Hepatocyte (in vitro differentiated cells): ENCODE measurements at regions not wholly inside any gene's neighbourhood (a gene's known extent, or its start where the extent isn't known, plus 50 kb on each side); places are given as distances from the start of the nearest gene placed in this dataset.

ENCODE experiments used
- DNase-seq: peaks from one replicate; pipeline ENCODE4 v3.0.0-alpha.2; 2016; ENCODE audit warnings: low spot score
- H2AFZ ChIP-seq: fragments of 200-600 bp; sonication (generic); 2 replicates; pipeline ENCODE4 v1.6.0; 2016; ENCODE audit warnings: antibody characterized with exemption, mild to moderate bottlenecking
- H3K27ac ChIP-seq: fragments of 200-600 bp; sonication (generic); 2 replicates; pipeline ENCODE4 v1.5.1; 2016; ENCODE audit warnings: mild to moderate bottlenecking
- H3K27me3 ChIP-seq: fragments of 200-600 bp; sonication (generic); 2 replicates; pipeline ENCODE4 v1.6.1; 2016
- H3K36me3 ChIP-seq: fragments of 200-600 bp; sonication (generic); replicated peaks from 2 replicates; pipeline ENCODE4 v1.5.1; 2016; ENCODE audit warnings: low read depth; ENCODE audit not compliant: insufficient read depth
- H3K4me1 ChIP-seq: fragments of 200-600 bp; sonication (generic); 2 replicates; pipeline ENCODE4 v1.5.1; 2016; ENCODE audit warnings: mild to moderate bottlenecking, moderate library complexity; ENCODE audit not compliant: insufficient read depth
- H3K4me2 ChIP-seq: fragments of 200-600 bp; sonication (generic); 2 replicates; pipeline ENCODE4 v1.6.0; 2016
- H3K4me3 ChIP-seq: fragments of 200-600 bp; sonication (generic); 2 replicates; pipeline ENCODE4 v1.5.1; 2016; ENCODE audit warnings: mild to moderate bottlenecking
- H3K79me2 ChIP-seq: fragments of 200-600 bp; sonication (generic); 2 replicates; pipeline ENCODE4 v1.6.0; 2017; ENCODE audit warnings: mild to moderate bottlenecking
- H3K9me2 ChIP-seq: fragments of 200-600 bp; sonication (generic); replicated peaks from 2 replicates; pipeline ENCODE4 v1.6.0; 2017; ENCODE audit warnings: mild to moderate bottlenecking; ENCODE audit not compliant: insufficient read depth
- H3K9me3 ChIP-seq: fragments of 200-600 bp; sonication (generic); 2 replicates; pipeline ENCODE4 v1.5.1; 2016; ENCODE audit warnings: low read depth, mild to moderate bottlenecking
- H4K20me1 ChIP-seq: fragments of 200-600 bp; sonication (generic); 2 replicates; pipeline ENCODE4 v1.6.0; 2016; ENCODE audit warnings: mild to moderate bottlenecking; ENCODE audit not compliant: insufficient read depth, poor library complexity, severe bottlenecking
- EZH2 ChIP-seq: fragments of 200-600 bp; sonication (generic); IDR thresholded peaks from 2 replicates; pipeline ENCODE4 v1.6.1; 2016; ENCODE audit warnings: antibody characterized with exemption, mild to moderate bottlenecking, borderline replicate concordance
- EZH2phosphoT487 ChIP-seq: fragments of 200-600 bp; sonication (generic); IDR thresholded peaks from one replicate; pipeline ENCODE4 v1.6.1; 2018; ENCODE audit warnings: antibody characterized with exemption, mild to moderate bottlenecking, low read depth, moderate library complexity; ENCODE audit not compliant: unreplicated experiment, severe bottlenecking
- WGBS: methylation state at CpG from one replicate; pipeline ENCODE4 v1.1.6; 2016; ENCODE audit warnings: low lambda C conversion rate; ENCODE audit errors: missing lambda C conversion rate; 5-methylcytosine and 5-hydroxymethylcytosine counted together
- TF ChIP-seq, protein P1 (sequence below): fragments of 200-600 bp; sonication (generic); IDR thresholded peaks from 2 replicates; pipeline ENCODE4 v1.5.1; 2016; ENCODE audit warnings: antibody characterized with exemption, mild to moderate bottlenecking; ENCODE audit not compliant: poor library complexity

DNA sequence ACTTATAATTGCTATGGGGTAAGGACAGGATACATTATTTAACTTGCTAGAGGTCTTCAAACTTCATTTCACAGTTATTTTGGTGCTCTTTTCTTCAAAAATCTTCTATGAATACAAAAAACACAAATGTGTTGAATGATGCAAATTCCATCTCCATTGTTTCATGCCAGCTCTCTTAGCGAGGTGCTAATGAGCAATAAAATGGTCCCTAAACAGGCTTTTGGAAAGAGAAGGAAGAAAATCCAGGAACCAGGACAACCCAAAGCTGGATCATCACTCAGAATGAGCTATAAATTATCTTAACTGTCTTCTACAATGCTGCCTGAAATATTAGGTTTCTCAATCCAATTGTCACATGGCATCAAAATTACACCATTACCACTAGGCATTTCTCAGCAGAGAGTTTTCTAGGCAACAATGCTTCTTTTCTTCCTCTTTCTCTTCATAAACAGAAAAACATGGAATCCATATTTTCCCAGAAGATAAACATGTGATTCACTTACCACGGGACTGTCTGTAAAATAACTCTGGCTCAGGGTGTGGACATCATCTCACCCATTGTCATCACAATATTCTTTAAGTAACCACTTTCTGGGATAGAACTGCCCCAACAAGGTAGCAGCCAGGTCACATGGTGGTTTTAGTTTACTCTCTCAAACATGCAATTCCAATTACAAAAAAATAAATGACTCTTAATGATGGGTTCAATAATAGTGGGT, 249.4 kb downstream of the NPR3 start:
- Histone ChIP-seq H3K79me2 (no peaks in the 10 kb centered on the region), H3K4me3 (no peak overlapping the region), H3K27me3 (no peaks in the 10 kb centered on the region), H2AFZ (no peak overlapping the region), H3K4me2 (no peak overlapping the region), H3K4me1 (no peaks in the 10 kb centered on the region), H4K20me1 (no peaks in the 10 kb centered on the region), H3K9me2 (no peaks in the 10 kb centered on the region), H3K9me3 (no peaks in the 10 kb centered on the region), H3K36me3 (no peaks in the 10 kb centered on the region), H3K27ac (no peak overlapping the region)
- 85% methylated on average over 2 of the region's 2 CpGs for WGBS
- TF ChIP-seq EZH2phosphoT487 = no peak
- TF ChIP-seq, protein P1, sequence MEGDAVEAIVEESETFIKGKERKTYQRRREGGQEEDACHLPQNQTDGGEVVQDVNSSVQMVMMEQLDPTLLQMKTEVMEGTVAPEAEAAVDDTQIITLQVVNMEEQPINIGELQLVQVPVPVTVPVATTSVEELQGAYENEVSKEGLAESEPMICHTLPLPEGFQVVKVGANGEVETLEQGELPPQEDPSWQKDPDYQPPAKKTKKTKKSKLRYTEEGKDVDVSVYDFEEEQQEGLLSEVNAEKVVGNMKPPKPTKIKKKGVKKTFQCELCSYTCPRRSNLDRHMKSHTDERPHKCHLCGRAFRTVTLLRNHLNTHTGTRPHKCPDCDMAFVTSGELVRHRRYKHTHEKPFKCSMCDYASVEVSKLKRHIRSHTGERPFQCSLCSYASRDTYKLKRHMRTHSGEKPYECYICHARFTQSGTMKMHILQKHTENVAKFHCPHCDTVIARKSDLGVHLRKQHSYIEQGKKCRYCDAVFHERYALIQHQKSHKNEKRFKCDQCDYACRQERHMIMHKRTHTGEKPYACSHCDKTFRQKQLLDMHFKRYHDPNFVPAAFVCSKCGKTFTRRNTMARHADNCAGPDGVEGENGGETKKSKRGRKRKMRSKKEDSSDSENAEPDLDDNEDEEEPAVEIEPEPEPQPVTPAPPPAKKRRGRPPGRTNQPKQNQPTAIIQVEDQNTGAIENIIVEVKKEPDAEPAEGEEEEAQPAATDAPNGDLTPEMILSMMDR = no peak
- TF ChIP-seq EZH2 = no peak
- no peak for DNase-seq

DNA sequence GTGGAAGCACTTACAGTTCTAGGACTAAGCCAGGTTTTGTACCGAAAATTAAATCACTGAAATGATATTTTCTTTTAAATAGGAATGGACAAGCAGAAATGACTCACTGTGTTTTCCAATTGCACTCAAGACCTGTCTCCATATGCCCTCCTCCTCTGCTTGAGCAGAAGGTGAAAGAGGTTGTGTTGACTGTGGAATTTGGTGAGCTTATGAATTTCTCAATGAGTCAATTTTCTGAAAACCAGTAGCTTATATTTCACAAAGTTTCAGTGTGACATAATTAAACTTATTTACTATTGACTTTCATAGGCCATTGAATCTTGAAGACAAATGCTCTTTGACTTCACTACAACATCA, 249.9 kb downstream of the NPR3 start:
- Histone ChIP-seq H3K36me3 (no peaks in the 10 kb centered on the region), H3K4me2 (no peak overlapping the region), H3K27ac (no peak overlapping the region), H4K20me1 (no peaks in the 10 kb centered on the region), H3K9me2 (no peaks in the 10 kb centered on the region), H3K9me3 (no peaks in the 10 kb centered on the region), H3K79me2 (no peaks in the 10 kb centered on the region), H3K4me1 (no peaks in the 10 kb centered on the region), H3K4me3 (no peak overlapping the region), H2AFZ (no peak overlapping the region), H3K27me3 (no peaks in the 10 kb centered on the region)
- no peak for DNase-seq
- no peak for TF ChIP-seq EZH2phosphoT487
- TF ChIP-seq, protein P1 = no peak
- TF ChIP-seq EZH2 = no peak
- WGBS = 92% methylated on average over 1 of the region's 1 CpG

DNA sequence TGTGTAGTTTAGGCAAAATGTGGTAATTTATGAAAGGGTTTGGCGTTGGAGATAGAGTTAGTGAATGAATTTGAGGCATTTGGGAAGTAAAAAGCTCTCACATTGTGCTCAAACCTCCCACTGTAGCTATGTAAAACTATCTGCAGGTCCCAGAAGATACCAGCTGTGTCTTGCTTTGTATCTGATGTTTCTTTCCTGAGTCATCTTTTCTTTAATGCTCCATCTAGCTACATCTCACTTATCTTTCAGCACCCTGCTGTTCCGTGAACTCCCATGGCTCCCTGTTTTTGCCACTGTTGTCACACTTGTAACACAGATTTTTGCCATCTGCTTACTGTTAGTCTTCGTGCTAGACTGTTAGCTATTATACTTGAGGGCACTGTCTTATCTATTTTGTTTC, 253.1 kb downstream of the NPR3 start:
- no peak for DNase-seq
- Histone ChIP-seq H2AFZ (no peak overlapping the region), H3K9me2 (no peaks in the 10 kb centered on the region), H3K36me3 (no peaks in the 10 kb centered on the region), H3K9me3 (no peaks in the 10 kb centered on the region), H3K27me3 (no peaks in the 10 kb centered on the region), H4K20me1 (no peaks in the 10 kb centered on the region), H3K4me3 (no peak overlapping the region), H3K4me1 (no peaks in the 10 kb centered on the region), H3K27ac (no peak overlapping the region), H3K4me2 (no peak overlapping the region), H3K79me2 (no peaks in the 10 kb centered on the region)
- TF ChIP-seq EZH2phosphoT487 (no peak), EZH2 (no peak)
- TF ChIP-seq, protein P1 = no peak
- 46% methylated on average over 3 of the region's 3 CpGs for WGBS
